ENCODE measurements at regions not wholly inside any gene's neighbourhood (a gene's known extent, or its start where the extent isn't known, plus 50 kb on each side); places are given as distances from the start of the nearest gene placed in this dataset.

DNA sequence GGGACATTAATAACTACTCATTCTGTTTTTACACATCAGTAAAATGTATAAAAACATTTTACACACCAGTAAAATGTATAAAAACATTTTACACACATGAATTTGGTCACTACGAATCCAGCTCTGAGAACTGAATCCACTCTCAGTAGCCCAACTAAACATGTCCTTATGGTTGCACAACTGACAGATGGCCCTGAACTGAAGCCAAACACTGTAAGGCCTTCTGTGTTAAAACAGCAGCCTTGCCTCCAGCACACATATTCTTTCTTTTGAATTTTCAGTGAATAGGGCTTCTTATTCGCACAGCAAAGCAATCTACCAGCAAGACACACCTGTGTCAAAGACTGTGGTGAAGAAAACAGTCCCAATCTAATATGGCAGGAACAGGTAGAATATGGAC, 169.9 kb upstream of the FMR1 start:
- DNase-seq (ENCODE audit: low read depth in 1 of 2, low spot score in 1 of 2) (no peak), ATAC-seq (no peak), FAIRE-seq (no peak)
- Histone ChIP-seq H3K4me2 (no peak overlapping the region), H3K4me1 (no peaks in the 10 kb centered on the region), H3K9me3 (no peaks in the 10 kb centered on the region), H3K27ac (no peak overlapping the region), H3K4me3 (no peak overlapping the region)
- ChIA-PET CTCF (no interaction called here), POLR2A (no interaction called here)
- TF ChIP-seq SMC3 (IDR thresholded peaks at IDR 0.05), result no peak
- TF ChIP-seq, protein P1, sequence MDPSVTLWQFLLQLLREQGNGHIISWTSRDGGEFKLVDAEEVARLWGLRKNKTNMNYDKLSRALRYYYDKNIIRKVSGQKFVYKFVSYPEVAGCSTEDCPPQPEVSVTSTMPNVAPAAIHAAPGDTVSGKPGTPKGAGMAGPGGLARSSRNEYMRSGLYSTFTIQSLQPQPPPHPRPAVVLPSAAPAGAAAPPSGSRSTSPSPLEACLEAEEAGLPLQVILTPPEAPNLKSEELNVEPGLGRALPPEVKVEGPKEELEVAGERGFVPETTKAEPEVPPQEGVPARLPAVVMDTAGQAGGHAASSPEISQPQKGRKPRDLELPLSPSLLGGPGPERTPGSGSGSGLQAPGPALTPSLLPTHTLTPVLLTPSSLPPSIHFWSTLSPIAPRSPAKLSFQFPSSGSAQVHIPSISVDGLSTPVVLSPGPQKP (IDR thresholded peaks at IDR 0.05; ENCODE audit: low read depth, low read length), result no peak
- TF ChIP-seq RARB (CRISPR knock-in tag; IDR thresholded peaks at IDR 0.05), result no peak
- TF ChIP-seq RFX5 (IDR thresholded peaks at IDR 0.05), result no peak
- no peak for TF ChIP-seq HES2 (IDR thresholded peaks at IDR 0.05)
- no peak for TF ChIP-seq MAX (IDR thresholded peaks at IDR 0.05)
- TF ChIP-seq ESRRA (IDR thresholded peaks at IDR 0.05; ENCODE audit: borderline replicate concordance, low read length), result no peak
- TF ChIP-seq, protein P2, sequence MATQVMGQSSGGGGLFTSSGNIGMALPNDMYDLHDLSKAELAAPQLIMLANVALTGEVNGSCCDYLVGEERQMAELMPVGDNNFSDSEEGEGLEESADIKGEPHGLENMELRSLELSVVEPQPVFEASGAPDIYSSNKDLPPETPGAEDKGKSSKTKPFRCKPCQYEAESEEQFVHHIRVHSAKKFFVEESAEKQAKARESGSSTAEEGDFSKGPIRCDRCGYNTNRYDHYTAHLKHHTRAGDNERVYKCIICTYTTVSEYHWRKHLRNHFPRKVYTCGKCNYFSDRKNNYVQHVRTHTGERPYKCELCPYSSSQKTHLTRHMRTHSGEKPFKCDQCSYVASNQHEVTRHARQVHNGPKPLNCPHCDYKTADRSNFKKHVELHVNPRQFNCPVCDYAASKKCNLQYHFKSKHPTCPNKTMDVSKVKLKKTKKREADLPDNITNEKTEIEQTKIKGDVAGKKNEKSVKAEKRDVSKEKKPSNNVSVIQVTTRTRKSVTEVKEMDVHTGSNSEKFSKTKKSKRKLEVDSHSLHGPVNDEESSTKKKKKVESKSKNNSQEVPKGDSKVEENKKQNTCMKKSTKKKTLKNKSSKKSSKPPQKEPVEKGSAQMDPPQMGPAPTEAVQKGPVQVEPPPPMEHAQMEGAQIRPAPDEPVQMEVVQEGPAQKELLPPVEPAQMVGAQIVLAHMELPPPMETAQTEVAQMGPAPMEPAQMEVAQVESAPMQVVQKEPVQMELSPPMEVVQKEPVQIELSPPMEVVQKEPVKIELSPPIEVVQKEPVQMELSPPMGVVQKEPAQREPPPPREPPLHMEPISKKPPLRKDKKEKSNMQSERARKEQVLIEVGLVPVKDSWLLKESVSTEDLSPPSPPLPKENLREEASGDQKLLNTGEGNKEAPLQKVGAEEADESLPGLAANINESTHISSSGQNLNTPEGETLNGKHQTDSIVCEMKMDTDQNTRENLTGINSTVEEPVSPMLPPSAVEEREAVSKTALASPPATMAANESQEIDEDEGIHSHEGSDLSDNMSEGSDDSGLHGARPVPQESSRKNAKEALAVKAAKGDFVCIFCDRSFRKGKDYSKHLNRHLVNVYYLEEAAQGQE (IDR thresholded peaks at IDR 0.05), result no peak
- no peak for TF ChIP-seq TFCP2L1 (CRISPR knock-in tag; IDR thresholded peaks at IDR 0.05)
- TF ChIP-seq, protein P3, sequence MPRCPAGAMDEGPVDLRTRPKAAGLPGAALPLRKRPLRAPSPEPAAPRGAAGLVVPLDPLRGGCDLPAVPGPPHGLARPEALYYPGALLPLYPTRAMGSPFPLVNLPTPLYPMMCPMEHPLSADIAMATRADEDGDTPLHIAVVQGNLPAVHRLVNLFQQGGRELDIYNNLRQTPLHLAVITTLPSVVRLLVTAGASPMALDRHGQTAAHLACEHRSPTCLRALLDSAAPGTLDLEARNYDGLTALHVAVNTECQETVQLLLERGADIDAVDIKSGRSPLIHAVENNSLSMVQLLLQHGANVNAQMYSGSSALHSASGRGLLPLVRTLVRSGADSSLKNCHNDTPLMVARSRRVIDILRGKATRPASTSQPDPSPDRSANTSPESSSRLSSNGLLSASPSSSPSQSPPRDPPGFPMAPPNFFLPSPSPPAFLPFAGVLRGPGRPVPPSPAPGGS (IDR thresholded peaks at IDR 0.05), result no peak
- no peak for TF ChIP-seq MYC (IDR thresholded peaks at IDR 0.05; ENCODE audit: borderline replicate concordance, low read length)
- no peak for TF ChIP-seq E2F6 (IDR thresholded peaks at IDR 0.05; ENCODE audit: borderline replicate concordance, low read depth)
- TF ChIP-seq JUN (IDR thresholded peaks at IDR 0.05), result no peak
- TF ChIP-seq USF2 (IDR thresholded peaks at IDR 0.05), result no peak
- no peak for TF ChIP-seq HOXA7 (CRISPR knock-in tag; IDR thresholded peaks at IDR 0.05)
- no peak for TF ChIP-seq RAD21 (conservative IDR thresholded peaks at IDR 0.05 in 1 of 2, IDR thresholded peaks at IDR 0.05 in 1 of 2)
- TF ChIP-seq, protein P4, sequence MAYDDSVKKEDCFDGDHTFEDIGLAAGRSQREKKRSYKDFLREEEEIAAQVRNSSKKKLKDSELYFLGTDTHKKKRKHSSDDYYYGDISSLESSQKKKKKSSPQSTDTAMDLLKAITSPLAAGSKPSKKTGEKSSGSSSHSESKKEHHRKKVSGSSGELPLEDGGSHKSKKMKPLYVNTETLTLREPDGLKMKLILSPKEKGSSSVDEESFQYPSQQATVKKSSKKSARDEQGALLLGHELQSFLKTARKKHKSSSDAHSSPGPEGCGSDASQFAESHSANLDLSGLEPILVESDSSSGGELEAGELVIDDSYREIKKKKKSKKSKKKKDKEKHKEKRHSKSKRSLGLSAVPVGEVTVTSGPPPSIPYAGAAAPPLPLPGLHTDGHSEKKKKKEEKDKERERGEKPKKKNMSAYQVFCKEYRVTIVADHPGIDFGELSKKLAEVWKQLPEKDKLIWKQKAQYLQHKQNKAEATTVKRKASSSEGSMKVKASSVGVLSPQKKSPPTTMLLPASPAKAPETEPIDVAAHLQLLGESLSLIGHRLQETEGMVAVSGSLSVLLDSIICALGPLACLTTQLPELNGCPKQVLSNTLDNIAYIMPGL (CRISPR knock-in tag; IDR thresholded peaks at IDR 0.05; ENCODE audit: borderline replicate concordance), result no peak
- TF ChIP-seq POLR2AphosphoS2 (conservative IDR thresholded peaks at IDR 0.05; ENCODE audit: low read length), result no peak
- no peak for TF ChIP-seq HEYL (CRISPR knock-in tag; IDR thresholded peaks at IDR 0.05)
- WGBS (ENCODE audit: missing lambda C conversion rate), result 12% methylated on average over 2 of the region's 2 CpGs

Data from A549 (cell line).